DOHH2 (cell line): ENCODE measurements at regions not wholly inside any gene's neighbourhood (a gene's known extent, or its start where the extent isn't known, plus 50 kb on each side); places are given as distances from the start of the nearest gene placed in this dataset.

Experiments used
- H3F3A ChIP-seq: fragments of 200-600 bp; sonication (generic), shearing (Covaris generic); 2 replicates; pipeline ENCODE4 v1.6.0; 2016; ENCODE audit warnings: antibody characterized with exemption, mild to moderate bottlenecking; ENCODE audit not compliant: control insufficient read depth, insufficient read depth
- H3K27ac ChIP-seq: fragments of 200-600 bp; sonication (generic); 2 replicates; pipeline ENCODE4 v1.5.1; 2014; ENCODE audit warnings: low read depth, mild to moderate bottlenecking, low read length, moderate library complexity
- H3K27me3 ChIP-seq: fragments of 200-600 bp; sonication (generic); 2 replicates; pipeline ENCODE4 v1.6.1; 2014; ENCODE audit warnings: mild to moderate bottlenecking, low read length, mixed read lengths; ENCODE audit not compliant: control insufficient read depth
- H3K36me3 ChIP-seq: fragments of 200-600 bp; sonication (generic); 2 replicates; pipeline ENCODE4 v1.6.1; 2014; ENCODE audit warnings: mild to moderate bottlenecking, low read length, moderate library complexity, mixed read lengths; ENCODE audit not compliant: control insufficient read depth
- H3K4me1 ChIP-seq: fragments of 200-600 bp; sonication (generic); 2 replicates; pipeline ENCODE4 v1.6.1; 2014; ENCODE audit warnings: mild to moderate bottlenecking, low read length, mixed read lengths; ENCODE audit not compliant: control insufficient read depth
- H3K4me2 ChIP-seq: fragments of 200-600 bp; sonication (generic); 2 replicates; pipeline ENCODE4 v1.6.0; 2014; ENCODE audit warnings: mild to moderate bottlenecking, low read length, moderate library complexity
- H3K4me3 ChIP-seq: fragments of 200-600 bp; sonication (generic); 2 replicates; pipeline ENCODE4 v1.5.1; 2014; ENCODE audit warnings: mild to moderate bottlenecking, low read length, mixed read lengths
- H3K79me2 ChIP-seq: fragments of 200-600 bp; sonication (generic); 2 replicates; pipeline ENCODE4 v1.6.1; 2014; ENCODE audit warnings: mild to moderate bottlenecking, low read length, mixed read lengths; ENCODE audit not compliant: control insufficient read depth
- H3K9me2 ChIP-seq: fragments of 200-600 bp; sonication (generic); replicated peaks from 2 replicates; pipeline ENCODE4 v1.6.1; 2014; ENCODE audit warnings: mild to moderate bottlenecking, low read length, mixed read lengths; ENCODE audit not compliant: control insufficient read depth
- H3K9me3 ChIP-seq: fragments of 200-600 bp; sonication (generic); 2 replicates; pipeline ENCODE4 v1.6.1; 2014; ENCODE audit warnings: antibody characterized with exemption, low read length, mixed read lengths; ENCODE audit not compliant: control insufficient read depth, insufficient read depth
- H4K20me1 ChIP-seq: fragments of 200-600 bp; sonication (generic); 2 replicates; pipeline ENCODE4 v1.6.0; 2014; ENCODE audit warnings: low read depth, mild to moderate bottlenecking, antibody characterized with exemption, low read length, moderate library complexity; ENCODE audit not compliant: control insufficient read depth, insufficient read depth
- CTCF ChIP-seq: fragments of 200-600 bp; sonication (generic); IDR thresholded peaks from one replicate; pipeline ENCODE4 v1.5.1; 2014; ENCODE audit warnings: antibody characterized with exemption, mild to moderate bottlenecking, low read depth, low read length; ENCODE audit not compliant: poor library complexity, severe bottlenecking
- EZH2phosphoT487 ChIP-seq: fragments of 200-600 bp; sonication (generic); IDR thresholded peaks from 2 replicates; pipeline ENCODE4 v1.6.1; 2017; ENCODE audit warnings: borderline replicate concordance, mild to moderate bottlenecking, antibody characterized with exemption, low read length, moderate library complexity, mixed read lengths

GRCh38 chr1:234745276-234745675 lies 135.3 kb upstream of the IRF2BP2 start:
- Histone ChIP-seq H3K27ac (no peak overlapping the region), H3K9me2 (no peaks in the 10 kb centered on the region), H3K4me2 (no peak overlapping the region), H3K4me1 (no peaks in the 10 kb centered on the region), H4K20me1 (no peaks in the 10 kb centered on the region), H3K27me3 (peaks cover 17% of the 10 kb centered on the region), H3K79me2 (no peaks in the 10 kb centered on the region), H3F3A (no peaks in the 10 kb centered on the region), H3K9me3 (no peaks in the 10 kb centered on the region), H3K4me3 (no peak overlapping the region), H3K36me3 (no peaks in the 10 kb centered on the region)
- TF ChIP-seq EZH2phosphoT487 (no peak), CTCF (no peak)

GRCh38 chr1:234743791-234744611 lies 134.0 kb upstream of the IRF2BP2 start:
- no peak overlapping the region for H3K27ac ChIP-seq
- no peaks in the 10 kb centered on the region for H3K79me2 ChIP-seq
- H3F3A ChIP-seq = no peaks in the 10 kb centered on the region
- no peaks in the 10 kb centered on the region for H3K4me1 ChIP-seq
- no peaks in the 10 kb centered on the region for H3K9me3 ChIP-seq
- H4K20me1 ChIP-seq = no peaks in the 10 kb centered on the region
- no peaks in the 10 kb centered on the region for H3K36me3 ChIP-seq
- no peak for TF ChIP-seq EZH2phosphoT487
- TF ChIP-seq CTCF = no peak
- H3K4me2 ChIP-seq = no peak overlapping the region
- no peak overlapping the region for H3K4me3 ChIP-seq
- H3K27me3 ChIP-seq = peaks cover 17% of the 10 kb centered on the region
- H3K9me2 ChIP-seq = no peaks in the 10 kb centered on the region

- H3K4me3 ChIP-seq = no peak overlapping the region
Observed at GRCh38 chr1:234742622-234743021, 132.6 kb upstream of the IRF2BP2 start.

More at GRCh38 chr1:234742622-234743021, 132.6 kb upstream of the IRF2BP2 start:
- no peaks in the 10 kb centered on the region for H3F3A ChIP-seq
- H4K20me1 ChIP-seq = no peaks in the 10 kb centered on the region
- H3K27ac ChIP-seq = no peak overlapping the region
- H3K4me2 ChIP-seq = no peak overlapping the region
- no peaks in the 10 kb centered on the region for H3K36me3 ChIP-seq
- TF ChIP-seq EZH2phosphoT487 (no peak), CTCF (no peak)
- no peaks in the 10 kb centered on the region for H3K9me3 ChIP-seq
- no peaks in the 10 kb centered on the region for H3K9me2 ChIP-seq
- H3K4me1 ChIP-seq = no peaks in the 10 kb centered on the region
- no peaks in the 10 kb centered on the region for H3K79me2 ChIP-seq
- H3K27me3 ChIP-seq = peaks cover 14% of the 10 kb centered on the region
